Esophagus squamous epithelium (tissue), 4 donors: ENCODE measurements at regions not wholly inside any gene's neighbourhood (a gene's known extent, or its start where the extent isn't known, plus 50 kb on each side); places are given as distances from the start of the nearest gene placed in this dataset.

Source experiments
- CTCF ChIP-seq, 6 experiments: fragments of 450-650 bp in 4 of 6; fragments of 200-600 bp in 2 of 6; sonication (generic) in 2 of 6; IDR thresholded peaks; one replicate each; pipeline ENCODE4 v1.5.1; 2016 to 2019; ENCODE audit warnings: antibody characterized with exemption in 6 of 6, mild to moderate bottlenecking in 4 of 6, moderate library complexity in 4 of 6
- POLR2A ChIP-seq, 4 donors: fragments of 450-650 bp; IDR thresholded peaks; one replicate each; pipeline ENCODE4 v1.6.1; 2017; ENCODE audit warnings: antibody characterized with exemption in 4 of 4, mild to moderate bottlenecking in 4 of 4, moderate library complexity in 3 of 4

- TF ChIP-seq CTCF (IDR thresholded peaks at IDR 0.05) = no peak
- TF ChIP-seq POLR2A (IDR thresholded peaks at IDR 0.05) = no peak
Observed at GRCh38 chr5:19200251-19200650, 787.7 kb downstream of the CDH18 start.
